Mesendoderm (in vitro differentiated cells): ENCODE measurements at regions not wholly inside any gene's neighbourhood (a gene's known extent, or its start where the extent isn't known, plus 50 kb on each side); places are given as distances from the start of the nearest gene placed in this dataset.

Source experiments
- DNase-seq: peaks from one replicate; pipeline ENCODE4 v3.0.0; 2013
- H2AK5ac ChIP-seq: 2 replicates; pipeline ENCODE4 v1.6.1; 2013; ENCODE audit warnings: low read length, inconsistent platforms
- H2BK120ac ChIP-seq: 2 replicates; pipeline ENCODE4 v1.6.1; 2013; ENCODE audit warnings: low read depth, mild to moderate bottlenecking, low read length, moderate library complexity, mixed read lengths
- H2BK15ac ChIP-seq: replicated peaks from 2 replicates; pipeline ENCODE4 v1.6.1; 2013; ENCODE audit warnings: low read depth, mild to moderate bottlenecking, moderate library complexity
- H2BK5ac ChIP-seq: 2 replicates; pipeline ENCODE4 v1.6.1; 2013; ENCODE audit warnings: low read length, inconsistent platforms
- H3K18ac ChIP-seq: 2 replicates; pipeline ENCODE4 v1.6.1; 2013; ENCODE audit warnings: mild to moderate bottlenecking, low read length, mixed read lengths
- H3K23ac ChIP-seq: one replicate; pipeline ENCODE4 v1.6.1; 2013; ENCODE audit warnings: low read length
- H3K27ac ChIP-seq: 2 replicates; pipeline ENCODE4 v1.5.1; 2013; ENCODE audit warnings: low read depth, mild to moderate bottlenecking, inconsistent platforms, low read length, moderate library complexity
- H3K27me3 ChIP-seq: 2 replicates; pipeline ENCODE4 v1.6.1; 2013; ENCODE audit warnings: low read length, control low read depth, mild to moderate bottlenecking, inconsistent platforms; ENCODE audit not compliant: insufficient read depth, poor library complexity
- H3K36me3 ChIP-seq: 2 replicates; pipeline ENCODE4 v1.6.1; 2013; ENCODE audit warnings: low read length, inconsistent platforms; ENCODE audit not compliant: control insufficient read depth, insufficient read depth
- H3K4ac ChIP-seq: one replicate; pipeline ENCODE4 v1.6.1; 2013; ENCODE audit warnings: low read depth, mild to moderate bottlenecking, low read length, moderate library complexity
- H3K4me1 ChIP-seq: 2 replicates; pipeline ENCODE4 v1.6.1; 2013; ENCODE audit warnings: low read depth, low read length, inconsistent platforms; ENCODE audit not compliant: control insufficient read depth
- H3K4me2 ChIP-seq: 2 replicates; pipeline ENCODE4 v1.6.1; 2013; ENCODE audit warnings: low read length
- H3K4me3 ChIP-seq: 2 replicates; pipeline ENCODE4 v1.5.1; 2013; ENCODE audit warnings: mild to moderate bottlenecking, low read length
- H3K56ac ChIP-seq: one replicate; pipeline ENCODE4 v1.6.1; 2013; ENCODE audit warnings: low read length
- H3K79me1 ChIP-seq: 2 replicates; pipeline ENCODE4 v1.6.1; 2013; ENCODE audit warnings: low read length, inconsistent platforms
- H3K79me2 ChIP-seq: 2 replicates; pipeline ENCODE4 v1.6.1; 2013; ENCODE audit warnings: mild to moderate bottlenecking, low read length; ENCODE audit not compliant: control insufficient read depth, insufficient read depth
- H3K9ac ChIP-seq: 2 replicates; pipeline ENCODE4 v1.6.1; 2013; ENCODE audit warnings: low read length, inconsistent platforms
- H4K5ac ChIP-seq: one replicate; pipeline ENCODE4 v1.6.1; 2013; ENCODE audit warnings: low read length
- H4K8ac ChIP-seq: one replicate; pipeline ENCODE4 v1.6.1; 2013; ENCODE audit warnings: low read depth, mild to moderate bottlenecking, control low read depth, low read length, moderate library complexity
- WGBS: extraction: QIAGEN DNeasy Blood & Tissue Kit; methylation state at CpG from one replicate; pipeline ENCODE4 v1.1.7; 2013; ENCODE audit warnings: low lambda C conversion rate, missing lambda C conversion rate; ENCODE audit not compliant: insufficient coverage; ENCODE audit errors: extremely low coverage; 5-methylcytosine and 5-hydroxymethylcytosine counted together

GRCh38 chr1:238767321-238767720, 619.0 kb upstream of the CHRM3 start:
- no peaks in the 10 kb centered on the region for H3K27me3 ChIP-seq
- H3K27ac ChIP-seq, result no peak overlapping the region
- H4K5ac ChIP-seq, result no peak overlapping the region
- H3K56ac ChIP-seq, result no peak overlapping the region
- H3K9ac ChIP-seq, result no peak overlapping the region
- no peak overlapping the region for H3K4ac ChIP-seq
- DNase-seq, result no peak
- H3K79me2 ChIP-seq, result no peaks in the 10 kb centered on the region
- H3K4me2 ChIP-seq, result no peak overlapping the region
- H3K18ac ChIP-seq, result no peak overlapping the region
- no peaks in the 10 kb centered on the region for H3K79me1 ChIP-seq
- WGBS, result no CpG with 5 or more reads among the region's 2 CpGs
- H3K4me3 ChIP-seq, result no peak overlapping the region
- H2BK5ac ChIP-seq, result no peak overlapping the region
- H3K36me3 ChIP-seq, result no peaks in the 10 kb centered on the region
- H2BK15ac ChIP-seq, result no peak overlapping the region
- no peak overlapping the region for H3K23ac ChIP-seq
- no peaks in the 10 kb centered on the region for H3K4me1 ChIP-seq
- no peak overlapping the region for H2BK120ac ChIP-seq
- no peak overlapping the region for H2AK5ac ChIP-seq
- H4K8ac ChIP-seq, result no peak overlapping the region

GRCh38 chr1:238764779-238765178, 621.6 kb upstream of the CHRM3 start:
- Histone ChIP-seq H3K27ac (no peak overlapping the region), H2BK120ac (no peak overlapping the region), H3K4me1 (no peaks in the 10 kb centered on the region), H2BK5ac (no peak overlapping the region), H3K79me1 (no peaks in the 10 kb centered on the region), H3K79me2 (no peaks in the 10 kb centered on the region), H4K5ac (no peak overlapping the region), H2BK15ac (no peak overlapping the region), H3K56ac (no peak overlapping the region), H2AK5ac (no peak overlapping the region), H3K18ac (no peak overlapping the region), H3K4me3 (no peak overlapping the region), H3K23ac (no peak overlapping the region), H3K36me3 (no peaks in the 10 kb centered on the region), H3K27me3 (no peaks in the 10 kb centered on the region), H3K4ac (no peak overlapping the region), H4K8ac (no peak overlapping the region), H3K4me2 (no peak overlapping the region), H3K9ac (no peak overlapping the region)
- no peak for DNase-seq
- WGBS, result no CpG with 5 or more reads among the region's 2 CpGs

GRCh38 chr1:238753252-238753651, 633.1 kb upstream of the CHRM3 start:
- no peak overlapping the region for H3K4me3 ChIP-seq
- H2BK120ac ChIP-seq, result no peak overlapping the region
- H3K18ac ChIP-seq, result no peak overlapping the region
- H3K4me1 ChIP-seq, result no peaks in the 10 kb centered on the region
- H4K5ac ChIP-seq, result no peak overlapping the region
- H3K56ac ChIP-seq, result no peak overlapping the region
- H3K4ac ChIP-seq, result no peak overlapping the region
- H2BK5ac ChIP-seq, result no peak overlapping the region
- no peak overlapping the region for H4K8ac ChIP-seq
- no peaks in the 10 kb centered on the region for H3K79me2 ChIP-seq
- no peak overlapping the region for H3K27ac ChIP-seq
- no peak overlapping the region for H3K23ac ChIP-seq
- WGBS, result no CpG with 5 or more reads among the region's 3 CpGs
- no peaks in the 10 kb centered on the region for H3K27me3 ChIP-seq
- H2AK5ac ChIP-seq, result no peak overlapping the region
- no peak overlapping the region for H3K4me2 ChIP-seq
- peak; percentile 4 for DNase-seq
- H3K79me1 ChIP-seq, result no peaks in the 10 kb centered on the region
- no peaks in the 10 kb centered on the region for H3K36me3 ChIP-seq
- H2BK15ac ChIP-seq, result no peak overlapping the region
- no peak overlapping the region for H3K9ac ChIP-seq

GRCh38 chr1:238752327-238752726, 634.0 kb upstream of the CHRM3 start:
- Histone ChIP-seq H3K27me3 (no peaks in the 10 kb centered on the region), H4K5ac (no peak overlapping the region), H3K4ac (no peak overlapping the region), H3K79me1 (no peaks in the 10 kb centered on the region), H3K4me1 (no peaks in the 10 kb centered on the region), H3K4me2 (no peak overlapping the region), H2BK120ac (no peak overlapping the region), H2BK15ac (no peak overlapping the region), H3K4me3 (no peak overlapping the region), H2AK5ac (no peak overlapping the region), H3K27ac (no peak overlapping the region), H3K9ac (no peak overlapping the region), H3K23ac (no peak overlapping the region), H3K36me3 (no peaks in the 10 kb centered on the region), H3K56ac (no peak overlapping the region), H4K8ac (no peak overlapping the region), H2BK5ac (no peak overlapping the region), H3K18ac (no peak overlapping the region), H3K79me2 (no peaks in the 10 kb centered on the region)
- DNase-seq, result no peak
- no CpG with 5 or more reads among the region's 3 CpGs for WGBS

GRCh38 chr1:238745069-238745468, 641.3 kb upstream of the CHRM3 start:
- Histone ChIP-seq H3K79me2 (no peaks in the 10 kb centered on the region), H3K4me2 (no peak overlapping the region), H3K56ac (no peak overlapping the region), H3K23ac (no peak overlapping the region), H4K8ac (no peak overlapping the region), H2BK15ac (no peak overlapping the region), H3K4me3 (no peak overlapping the region), H3K36me3 (no peaks in the 10 kb centered on the region), H3K4ac (no peak overlapping the region), H2BK120ac (no peak overlapping the region), H3K79me1 (no peaks in the 10 kb centered on the region), H2AK5ac (no peak overlapping the region), H3K27ac (no peak overlapping the region), H3K4me1 (no peaks in the 10 kb centered on the region), H3K9ac (no peak overlapping the region), H4K5ac (no peak overlapping the region), H3K27me3 (no peaks in the 10 kb centered on the region), H2BK5ac (no peak overlapping the region), H3K18ac (no peak overlapping the region)
- no CpG with 5 or more reads among the region's 13 CpGs for WGBS
- no peak for DNase-seq

GRCh38 chr1:238738892-238739291, 647.5 kb upstream of the CHRM3 start:
- no peak overlapping the region for H2AK5ac ChIP-seq
- no peak overlapping the region for H3K4ac ChIP-seq
- H4K5ac ChIP-seq, result no peak overlapping the region
- DNase-seq, result no peak
- 100% methylated on average over 1 of the region's 2 CpGs for WGBS
- no peak overlapping the region for H2BK120ac ChIP-seq
- H3K27ac ChIP-seq, result no peak overlapping the region
- no peak overlapping the region for H3K56ac ChIP-seq
- H3K79me2 ChIP-seq, result no peaks in the 10 kb centered on the region
- H3K23ac ChIP-seq, result no peak overlapping the region
- no peaks in the 10 kb centered on the region for H3K4me1 ChIP-seq
- H2BK15ac ChIP-seq, result no peak overlapping the region
- no peak overlapping the region for H4K8ac ChIP-seq
- no peak overlapping the region for H3K18ac ChIP-seq
- no peak overlapping the region for H2BK5ac ChIP-seq
- H3K4me2 ChIP-seq, result no peak overlapping the region
- H3K4me3 ChIP-seq, result no peak overlapping the region
- no peaks in the 10 kb centered on the region for H3K79me1 ChIP-seq
- H3K27me3 ChIP-seq, result no peaks in the 10 kb centered on the region
- no peaks in the 10 kb centered on the region for H3K36me3 ChIP-seq
- no peak overlapping the region for H3K9ac ChIP-seq
